ENCODE measurements at regions not wholly inside any gene's neighbourhood (a gene's known extent, or its start where the extent isn't known, plus 50 kb on each side); places are given as distances from the start of the nearest gene placed in this dataset.

DNA sequence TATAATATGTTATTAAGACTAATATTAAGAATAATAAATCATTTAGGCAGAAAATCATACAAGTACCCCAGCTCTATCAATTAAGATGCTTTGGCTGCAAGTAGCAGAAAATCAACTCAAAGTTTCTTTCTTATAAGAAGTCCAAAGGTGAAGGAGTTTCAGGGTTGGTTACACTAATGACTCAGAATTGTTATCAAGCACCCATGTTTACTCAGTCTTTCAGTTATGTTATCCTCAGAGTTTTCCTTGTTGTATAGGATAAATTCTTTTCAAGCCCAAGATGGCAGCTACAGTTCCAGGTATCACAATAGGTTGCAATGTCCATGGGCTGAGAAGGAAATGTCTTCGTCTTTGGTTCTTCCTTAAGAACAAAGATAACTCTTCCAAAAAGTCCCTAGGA lies 163.6 kb downstream of the TNFSF18 start:
- DNase-seq (ENCODE audit: low read depth), result no peak

DNA sequence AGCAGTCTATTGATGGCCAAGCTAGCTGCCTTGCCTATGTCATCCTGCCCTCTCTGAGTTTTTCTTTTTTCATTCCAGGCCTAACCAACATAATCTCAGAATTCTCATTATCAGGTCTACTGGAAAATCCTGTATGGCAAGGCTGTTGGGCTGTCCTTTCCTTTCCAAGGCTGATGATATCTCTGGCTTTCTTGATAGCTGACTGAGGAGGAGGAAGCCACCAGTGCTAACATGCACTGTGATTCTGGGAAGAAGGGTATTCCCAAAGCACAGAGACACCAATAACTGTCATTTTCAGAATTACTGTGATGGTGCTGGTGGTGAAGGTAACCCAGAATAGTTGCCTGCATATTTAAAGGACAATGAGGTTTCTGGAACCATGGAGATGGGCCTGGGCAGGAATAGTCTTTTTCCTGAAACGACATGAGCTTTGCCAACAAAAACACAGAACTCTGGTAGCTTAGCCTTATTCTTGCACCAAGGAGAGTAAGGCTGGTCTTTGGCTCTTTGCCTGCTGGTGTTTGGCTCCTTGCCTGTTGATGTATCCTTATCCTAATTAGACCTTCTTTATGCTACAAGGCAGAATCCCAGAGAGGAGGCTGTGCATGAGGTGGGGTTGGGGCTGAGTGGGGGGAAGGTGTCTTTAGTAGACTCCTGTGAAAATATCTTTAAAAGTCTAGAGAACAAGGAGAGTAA lies 157.4 kb downstream of the TNFSF18 start:
- no peak for DNase-seq (ENCODE audit: low read depth)

DNA sequence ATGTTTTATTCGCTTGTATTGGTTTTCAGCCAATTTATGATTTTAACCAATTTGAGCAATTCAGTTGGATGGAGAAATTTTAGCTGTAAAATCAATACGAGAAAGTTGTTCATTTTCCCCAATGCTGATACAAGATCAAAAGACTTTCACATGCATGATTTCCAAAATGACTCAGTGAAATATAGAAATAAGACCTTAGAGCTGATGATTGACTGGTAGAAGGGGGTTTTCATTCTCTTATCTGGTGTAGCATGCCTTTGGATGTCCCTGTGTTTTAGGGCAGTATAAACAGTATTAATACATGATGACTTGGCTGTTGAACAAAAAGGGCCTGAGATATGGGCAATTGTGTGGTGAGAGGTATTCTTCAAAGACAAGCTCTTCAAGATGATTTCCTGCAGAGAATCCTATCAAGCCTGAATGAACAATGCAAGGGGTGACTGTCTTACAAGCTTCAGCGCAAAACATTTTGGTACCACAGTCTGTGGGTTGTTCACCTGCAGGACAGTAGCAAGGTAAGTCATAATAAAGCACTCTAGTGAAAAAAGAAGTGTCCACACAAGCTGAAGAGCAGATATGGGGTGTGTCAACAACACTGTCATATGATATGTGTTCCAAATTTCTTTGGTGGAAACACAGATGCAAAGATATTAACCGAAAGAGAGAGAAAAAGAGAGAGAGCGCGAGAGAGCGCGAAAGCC lies 156.2 kb downstream of the TNFSF18 start:
- DNase-seq (ENCODE audit: low read depth), result no peak

DNA sequence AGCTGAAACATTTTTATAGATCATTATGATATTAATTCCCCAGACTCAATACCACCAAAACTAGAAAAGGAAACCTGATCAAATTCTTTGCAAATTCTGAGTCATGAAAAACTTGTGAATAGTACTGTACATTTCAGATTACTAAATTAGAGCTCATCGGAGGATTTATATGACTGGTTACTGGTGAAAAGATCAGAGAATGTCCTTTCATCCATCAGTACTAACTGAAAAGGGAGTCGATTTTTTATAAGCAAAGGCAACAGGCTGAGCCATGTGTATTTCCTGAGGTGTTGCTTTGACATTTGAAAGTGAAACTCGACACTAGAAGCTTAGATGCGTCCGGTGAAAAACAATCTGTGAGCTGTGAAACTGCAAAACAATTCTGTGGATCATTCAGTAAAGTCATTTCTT lies 155.7 kb downstream of the TNFSF18 start:
- DNase-seq (ENCODE audit: low read depth), result no peak

DNA sequence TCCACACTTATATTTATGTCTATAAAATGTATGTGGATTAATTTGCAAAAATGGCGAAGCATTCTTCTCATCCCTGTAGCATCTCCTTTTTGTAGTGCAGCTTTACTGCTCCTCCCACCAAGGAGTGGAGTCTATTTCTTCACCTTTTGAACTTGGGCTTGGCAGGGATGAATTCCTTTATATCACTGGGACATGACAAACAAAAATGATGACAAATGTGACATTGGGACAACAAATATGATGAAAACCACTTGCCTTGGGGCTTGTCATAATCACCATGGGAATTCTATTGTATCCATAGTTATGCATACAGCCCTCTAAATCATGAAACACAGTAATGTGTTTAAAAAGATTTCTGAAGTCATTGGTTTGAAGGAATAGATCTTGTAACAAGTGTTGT lies 155.0 kb downstream of the TNFSF18 start:
- DNase-seq (ENCODE audit: low read depth), result no peak

DNA sequence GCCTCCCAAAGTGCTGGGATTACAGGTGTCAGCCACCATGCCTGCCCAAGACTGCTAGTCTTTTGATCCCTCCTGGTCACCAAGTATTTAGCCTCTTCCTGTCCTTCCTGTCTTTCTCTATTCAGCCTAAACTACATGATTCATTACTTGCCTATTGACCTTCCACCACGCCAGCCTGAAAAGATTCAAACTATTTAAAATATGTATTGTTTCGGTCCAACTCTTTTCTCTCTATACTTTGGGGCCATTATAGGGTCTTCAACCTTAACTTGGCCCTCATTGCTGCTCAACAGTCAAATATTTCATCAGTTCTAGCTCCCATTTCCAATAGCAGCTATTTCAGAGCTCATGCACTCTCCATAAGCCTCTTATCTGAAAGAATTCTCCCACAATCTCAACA lies 153.0 kb downstream of the TNFSF18 start:
- no peak for DNase-seq (ENCODE audit: low read depth)

DNA sequence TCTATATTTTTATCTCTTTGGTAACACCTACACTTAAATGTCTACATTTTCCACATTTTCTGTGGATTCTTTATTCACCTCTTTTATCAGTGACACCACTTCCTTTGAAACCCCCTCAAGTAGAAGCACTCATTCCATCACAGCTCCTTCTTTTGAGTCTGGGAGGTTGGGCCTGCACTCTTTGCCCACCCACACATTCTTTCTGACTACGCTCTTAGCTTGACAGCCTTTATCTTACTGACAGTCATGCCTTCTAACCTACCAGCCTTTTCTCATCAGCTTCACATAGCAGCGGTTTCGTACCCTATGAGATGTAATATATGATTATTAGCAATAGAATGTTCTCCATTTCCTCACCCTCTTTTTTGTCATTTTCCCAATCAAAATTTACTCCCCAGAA lies 151.9 kb downstream of the TNFSF18 start:
- no peak for DNase-seq (ENCODE audit: low read depth)

DNA sequence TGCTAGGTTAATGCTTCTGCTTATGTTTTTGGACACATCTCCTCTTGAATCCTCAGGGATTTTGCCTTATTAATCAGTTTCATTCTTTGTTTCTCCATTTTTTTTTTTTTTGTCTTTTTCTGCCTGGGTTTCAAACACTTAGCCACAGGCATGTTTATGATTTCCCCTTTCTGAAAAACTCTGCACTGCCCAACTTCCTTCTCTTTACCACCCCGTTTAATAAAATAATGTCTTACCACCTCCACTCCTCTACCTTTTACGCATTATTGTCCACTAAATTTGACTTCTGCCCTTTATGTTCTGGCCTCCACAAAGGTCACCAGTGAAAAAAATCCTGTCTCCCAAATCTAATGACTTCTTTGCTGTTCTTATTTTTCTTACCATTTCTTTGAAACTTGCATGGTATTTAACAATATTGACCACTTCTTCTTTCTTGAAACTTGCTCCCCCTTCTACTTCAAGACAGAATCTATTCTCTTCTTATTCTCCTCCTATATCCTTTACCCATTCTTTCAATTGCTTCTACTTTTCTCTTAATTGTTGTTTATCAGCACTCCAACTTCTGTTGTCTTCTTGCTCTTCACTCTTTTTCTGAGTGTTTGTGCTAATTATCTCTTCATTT lies 150.3 kb downstream of the TNFSF18 start:
- no peak for DNase-seq (ENCODE audit: low read depth)

DNA sequence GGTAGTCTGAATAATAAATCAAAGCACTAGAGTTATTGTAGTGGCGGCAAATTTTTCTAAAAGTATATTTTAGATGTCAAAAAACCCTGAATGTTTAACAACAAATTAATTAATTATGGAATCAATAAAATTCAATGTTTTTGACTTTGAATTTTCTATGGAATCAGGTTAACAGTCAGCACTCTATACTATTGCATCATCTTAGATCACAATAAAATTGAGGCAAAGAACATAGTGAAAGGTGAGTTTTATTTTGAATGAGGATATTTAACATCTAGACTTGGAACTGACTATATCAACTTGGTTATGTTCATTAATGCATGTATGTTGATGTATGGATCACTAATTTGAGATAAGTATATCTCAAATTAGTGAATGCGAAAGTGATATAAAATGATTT lies 148.5 kb downstream of the TNFSF18 start:
- no peak for DNase-seq (ENCODE audit: low read depth)

DNA sequence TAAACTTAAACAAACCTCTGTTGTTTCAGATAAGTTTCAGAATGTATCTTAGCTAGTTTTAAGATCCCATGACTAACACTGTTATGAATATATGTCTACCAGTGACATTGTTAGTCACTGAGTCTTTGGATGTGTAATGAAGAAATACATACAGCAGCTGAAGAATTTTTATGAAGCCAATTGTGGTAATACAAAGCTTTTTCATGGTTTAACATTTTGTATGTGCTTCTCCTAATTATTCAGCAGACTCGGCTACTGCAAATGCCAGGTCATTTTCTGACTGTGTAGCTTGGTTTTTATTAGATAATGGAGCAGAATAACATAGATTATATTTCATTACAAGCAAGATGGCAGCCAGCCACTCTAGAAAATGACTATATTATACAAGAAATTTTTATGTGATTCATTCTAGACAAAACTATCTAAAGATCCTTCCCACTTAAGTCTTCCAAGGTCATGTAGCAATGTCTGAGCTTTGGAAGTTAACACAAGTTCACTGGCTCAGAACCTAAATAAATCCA lies 147.8 kb downstream of the TNFSF18 start:
- peak; percentile 77 for DNase-seq (ENCODE audit: low read depth)

DNA sequence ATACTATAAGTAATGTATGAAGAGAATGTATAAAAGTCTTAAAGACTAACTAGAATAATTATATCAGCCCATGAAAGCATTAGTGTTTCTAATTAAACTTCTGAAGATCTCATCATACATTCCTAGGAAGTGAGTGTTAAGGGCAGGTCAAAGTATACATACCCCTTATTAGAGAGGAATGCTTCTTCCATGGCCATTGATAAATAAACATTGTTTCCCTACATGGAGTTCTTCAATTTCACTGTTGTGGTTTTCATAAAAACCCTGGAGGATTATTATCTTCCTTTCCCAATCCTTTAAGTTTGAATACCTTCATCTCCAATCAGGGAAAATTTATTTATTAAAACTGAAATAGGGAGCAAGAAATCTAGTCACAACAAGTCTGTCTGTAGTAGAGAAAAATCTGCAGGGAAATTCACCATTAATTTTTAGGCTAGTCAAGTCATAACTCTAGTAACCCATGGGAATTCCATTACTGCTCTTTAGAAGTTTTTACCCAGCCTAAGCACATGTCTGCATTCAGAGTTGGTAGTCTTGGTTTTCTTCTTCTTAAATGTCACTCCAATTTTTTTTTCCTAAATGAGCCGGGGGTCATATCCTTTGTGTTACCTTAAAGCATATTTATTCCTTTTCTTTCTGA lies 147.0 kb downstream of the TNFSF18 start:
- no peak for DNase-seq (ENCODE audit: low read depth)

DNA sequence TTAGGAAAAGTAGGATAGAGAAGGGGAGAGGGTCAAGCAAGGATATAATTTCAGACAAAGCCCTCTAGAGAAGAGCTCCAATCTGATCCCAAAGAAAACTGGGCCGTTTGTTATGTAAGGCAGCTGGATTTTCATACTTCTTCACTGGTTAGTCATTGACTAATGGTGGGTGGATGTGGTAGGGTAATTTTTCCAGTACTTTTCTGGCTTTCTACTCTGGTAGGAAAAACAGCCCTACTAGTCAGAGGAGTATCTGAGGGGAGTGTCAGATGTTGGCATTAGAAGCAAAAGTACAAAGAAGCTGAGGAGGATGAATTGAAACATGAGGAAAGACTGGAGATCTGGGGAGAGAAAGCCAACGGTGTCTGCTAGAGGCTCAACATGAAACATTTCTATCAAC lies 145.3 kb downstream of the TNFSF18 start:
- DNase-seq (ENCODE audit: low read depth), result peak; percentile 54

DNA sequence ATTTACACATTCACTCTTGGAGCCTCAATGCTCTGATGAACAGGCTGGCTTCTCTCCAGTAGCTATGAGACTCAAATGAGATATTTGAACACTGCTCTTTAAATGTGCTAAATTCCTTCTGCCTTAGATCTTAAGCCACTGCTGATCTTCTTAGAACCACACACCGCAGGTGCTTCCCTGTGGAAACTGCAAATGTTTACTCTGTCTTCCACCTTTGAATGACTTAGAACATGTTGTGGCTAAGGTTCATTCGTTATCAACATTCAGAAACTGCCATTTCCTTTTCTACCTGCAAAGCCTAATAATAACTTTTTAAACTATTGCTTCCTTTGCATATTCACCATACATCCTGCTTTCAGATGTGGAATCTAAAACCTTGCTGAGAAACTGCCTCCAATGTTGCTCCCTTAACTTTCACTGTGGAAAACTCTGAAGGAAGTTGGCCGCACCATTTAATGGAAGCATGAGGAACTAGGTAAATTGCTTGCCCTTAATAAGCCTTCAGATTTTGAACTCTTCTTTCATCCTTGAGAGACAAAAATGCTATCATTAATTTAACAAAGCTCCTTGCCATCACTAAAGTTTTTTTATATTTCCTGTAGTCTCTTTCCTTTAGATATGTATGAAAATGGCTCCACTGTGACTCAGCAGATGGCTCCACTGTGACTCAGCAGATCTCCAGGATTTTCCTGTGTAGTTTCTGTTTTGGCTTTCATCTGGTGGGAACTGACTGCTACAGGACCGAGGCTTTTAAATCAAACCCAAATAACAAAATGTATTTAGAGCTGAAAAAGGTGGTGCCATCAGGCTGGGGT lies 143.8 kb downstream of the TNFSF18 start:
- DNase-seq (ENCODE audit: low read depth), result no peak

DNA sequence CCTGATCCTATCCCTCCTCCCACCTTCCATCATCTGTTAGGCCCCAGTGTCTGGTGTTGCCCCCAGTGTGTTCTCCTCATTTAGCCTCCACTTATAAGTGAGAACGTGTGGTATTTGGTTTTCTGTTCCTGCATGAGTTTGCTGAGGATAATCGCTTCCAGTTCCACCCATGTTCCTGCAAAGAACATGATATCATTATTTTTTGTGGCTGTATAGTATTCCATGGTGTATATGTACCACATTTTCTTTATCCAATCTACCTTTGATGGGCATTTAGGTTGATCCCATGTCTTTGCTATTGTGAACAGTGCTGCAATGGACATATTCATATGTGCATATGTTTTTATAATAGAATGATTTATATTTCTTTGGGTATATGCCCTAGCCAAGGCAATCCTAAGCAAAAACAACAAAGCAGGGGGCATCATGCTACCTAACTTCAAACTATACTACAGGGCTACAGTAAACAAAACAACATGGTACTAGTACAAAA lies 142.9 kb downstream of the TNFSF18 start:
- DNase-seq (ENCODE audit: low read depth), result no peak

DNA sequence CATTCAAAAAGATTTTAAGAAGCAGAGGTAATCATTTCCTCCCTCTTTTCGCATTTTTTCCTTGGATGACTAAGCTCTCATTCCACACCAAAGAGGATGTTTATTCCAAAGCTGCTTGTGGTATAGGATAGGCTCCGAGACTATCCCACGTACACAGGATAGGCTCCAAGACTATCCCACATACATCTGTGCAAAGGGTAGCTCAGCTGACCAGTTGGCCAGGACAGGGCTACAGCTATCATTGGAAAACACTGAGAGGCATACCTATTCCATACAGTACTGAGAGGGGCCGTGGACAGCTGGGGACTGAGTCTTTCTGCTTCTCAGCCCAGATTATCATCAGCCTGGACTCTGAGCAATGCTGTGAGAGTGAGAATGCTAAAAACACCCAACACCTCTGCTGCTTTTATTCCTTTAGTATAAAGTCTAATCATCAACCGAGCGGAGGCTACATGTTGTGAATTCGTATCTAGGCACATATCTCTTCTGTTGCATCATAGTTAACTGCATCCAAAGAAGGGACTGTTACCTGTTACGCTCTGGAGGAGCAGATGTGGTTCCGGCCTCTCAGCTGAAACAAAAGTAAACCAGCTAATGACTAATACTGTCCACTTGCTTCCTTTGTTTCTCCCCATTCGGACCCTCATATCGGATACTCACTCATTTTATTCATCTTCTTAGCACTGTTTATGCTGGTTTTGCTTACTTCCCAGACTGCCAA lies 141.0 kb downstream of the TNFSF18 start:
- DNase-seq (ENCODE audit: low read depth), result no peak

DNA sequence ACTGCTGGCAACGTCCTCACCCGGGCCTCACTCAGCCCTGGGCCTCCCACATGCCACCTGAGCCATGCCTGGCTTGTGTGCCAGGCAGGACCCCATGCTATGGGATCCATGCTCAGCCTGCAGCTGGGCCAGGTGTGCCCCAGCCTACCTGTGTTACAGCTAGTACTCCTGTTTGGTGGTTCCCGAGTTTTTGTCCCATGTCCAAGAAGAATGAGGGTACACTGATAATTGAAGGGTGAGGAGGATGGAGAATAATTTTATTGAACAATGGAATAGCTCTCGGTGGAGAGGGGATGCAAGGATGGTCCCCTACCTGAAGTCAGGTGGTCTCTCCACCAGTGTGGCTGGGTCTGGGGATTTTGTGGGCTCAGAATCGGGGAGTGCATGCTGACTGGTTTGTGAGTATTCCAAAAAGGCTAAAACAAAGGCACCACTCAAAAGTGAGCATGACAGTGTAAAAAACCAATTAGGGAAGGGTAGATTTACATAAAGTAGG lies 137.9 kb downstream of the TNFSF18 start:
- no peak for DNase-seq (ENCODE audit: low read depth)

DNA sequence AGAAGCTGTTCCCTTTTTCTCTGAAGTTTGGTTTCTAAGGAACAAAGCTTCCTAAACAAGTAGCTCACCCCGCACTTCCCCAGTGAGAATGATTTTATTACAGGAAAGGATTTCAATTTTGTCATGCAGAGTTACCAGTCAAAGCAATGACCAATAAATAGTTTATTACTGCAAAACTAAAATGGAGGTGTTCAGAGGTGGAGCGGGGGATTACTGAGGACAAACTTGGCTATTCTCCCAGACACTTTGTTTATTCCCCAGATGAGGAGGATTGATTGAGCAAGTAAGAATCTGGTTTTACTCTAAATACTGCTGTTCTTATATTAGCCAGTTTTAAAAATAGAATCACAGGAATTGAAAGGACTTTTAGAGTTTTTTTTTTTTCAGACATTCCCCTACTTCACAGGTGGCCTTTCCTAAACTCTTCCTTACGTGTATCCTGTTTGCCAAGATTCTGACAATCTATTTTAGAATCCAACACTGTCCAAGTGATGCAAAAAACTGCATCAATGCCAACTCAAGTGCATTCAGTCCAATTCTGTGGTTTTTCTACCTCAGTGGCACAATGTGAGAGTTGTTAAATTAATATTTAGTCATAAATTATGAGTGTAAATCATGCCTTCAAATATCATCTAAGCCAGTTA lies 136.1 kb downstream of the TNFSF18 start:
- DNase-seq (ENCODE audit: low read depth), result no peak

DNA sequence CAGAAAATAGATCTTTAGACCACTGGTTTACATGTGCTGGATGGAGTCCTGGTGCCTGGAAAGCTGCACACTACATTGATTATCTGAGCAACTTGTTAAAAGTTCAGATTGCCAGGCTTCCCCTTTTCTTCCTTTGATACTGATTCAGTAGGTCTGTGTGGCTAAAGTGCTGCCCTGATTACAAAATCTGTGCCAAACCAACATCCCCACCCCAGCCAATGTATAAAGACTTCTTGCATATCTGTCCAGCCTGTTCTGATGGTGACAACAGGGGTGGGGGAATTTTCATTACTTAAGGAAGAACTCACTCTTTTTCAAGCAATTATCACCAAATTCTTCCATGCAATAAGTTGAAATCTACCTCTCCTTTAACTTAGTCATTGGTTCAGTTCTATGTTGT lies 135.5 kb downstream of the TNFSF18 start:
- DNase-seq (ENCODE audit: low read depth), result no peak

DNA sequence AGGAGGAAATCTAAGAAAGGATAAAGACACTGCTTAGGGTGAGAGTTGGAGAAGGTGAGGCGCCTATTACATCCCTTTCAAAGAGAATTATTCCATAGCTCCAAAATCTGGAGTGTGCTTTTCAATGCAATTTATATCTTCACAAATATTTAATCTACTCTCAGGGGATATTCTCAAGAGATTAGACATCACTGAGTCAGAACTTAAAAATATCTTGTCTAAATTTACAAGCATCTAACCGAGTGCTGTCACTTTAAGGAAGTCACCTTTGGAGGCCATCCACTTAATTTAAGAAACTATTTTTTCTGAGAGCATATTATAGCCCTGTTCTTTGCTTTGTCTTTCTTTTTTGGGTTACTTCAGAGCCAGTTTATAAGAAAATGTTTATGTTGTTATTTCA lies 134.6 kb downstream of the TNFSF18 start:
- no peak for DNase-seq (ENCODE audit: low read depth)

DNA sequence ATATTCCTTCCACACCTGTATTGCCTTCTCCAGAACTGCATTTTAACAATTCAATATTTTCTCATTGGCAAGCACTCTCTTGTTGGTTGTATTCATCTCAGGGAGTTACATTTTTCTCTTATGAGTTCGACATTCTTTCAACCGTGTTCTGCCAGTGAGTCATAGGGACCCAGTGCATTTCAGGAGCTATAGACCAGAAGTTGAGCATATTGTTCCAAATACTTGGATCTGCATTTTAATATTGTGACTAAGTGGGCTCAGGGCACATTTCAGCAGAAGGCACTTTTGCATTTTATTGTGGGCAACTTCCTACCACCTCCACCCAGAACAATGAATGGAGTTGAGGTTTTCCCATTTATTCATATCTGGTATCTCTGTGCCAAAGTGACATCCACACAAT lies 132.8 kb downstream of the TNFSF18 start:
- peak; percentile 81 for DNase-seq (ENCODE audit: low read depth)
